SK-N-SH treated with all-trans-retinoic acid at 6 μM for 48 hours (cell line): ENCODE measurements at regions not wholly inside any gene's neighbourhood (a gene's known extent, or its start where the extent isn't known, plus 50 kb on each side); places are given as distances from the start of the nearest gene placed in this dataset.

Experiments
- ATAC-seq: fragments of 200-7000 bp; cut with Tn5 transposase; 3 replicates; pipeline ENCODE4 v1.9.1; 2020; ENCODE audit warnings: mild to moderate bottlenecking, moderate library complexity
- ARNTL ChIP-seq: fragments of 450-650 bp; formaldehyde crosslinking; IDR thresholded peaks from 2 replicates; pipeline ENCODE4 v1.5.0; 2020; ENCODE audit warnings: low read depth, mild to moderate bottlenecking, moderate library complexity, borderline replicate concordance
- BACH2 ChIP-seq: fragments of 250-450 bp; sonication (Bioruptor Pico); IDR thresholded peaks from 2 replicates; pipeline ENCODE4 v1.9.0; 2021; ENCODE audit warnings: mild to moderate bottlenecking, borderline replicate concordance
- CREB5 ChIP-seq: fragments of 250-450 bp; sonication (Bioruptor Pico); IDR thresholded peaks from 2 replicates; pipeline ENCODE4 v1.5.1; 2020; ENCODE audit warnings: low read depth, mild to moderate bottlenecking, moderate library complexity
- CSDC2 ChIP-seq: fragments of 250-450 bp; sonication (Bioruptor Pico); IDR thresholded peaks from 2 replicates; pipeline ENCODE4 v1.5.0; 2020; ENCODE audit warnings: mild to moderate bottlenecking, moderate library complexity
- CSRNP3 ChIP-seq: fragments of 250-450 bp; sonication (Bioruptor Pico); IDR thresholded peaks from 2 replicates; pipeline ENCODE4 v1.5.1; 2021; ENCODE audit warnings: mild to moderate bottlenecking, moderate library complexity
- ESRRG ChIP-seq: fragments of 250-450 bp; sonication (Bioruptor Pico); IDR thresholded peaks from 2 replicates; pipeline ENCODE4 v1.6.1; 2021; ENCODE audit warnings: mild to moderate bottlenecking
- ISL1 ChIP-seq: fragments of 250-450 bp; sonication (Bioruptor Pico); IDR thresholded peaks from 2 replicates; pipeline ENCODE4 v2.1.2; 2022; ENCODE audit warnings: mild to moderate bottlenecking, moderate library complexity
- OSR1 ChIP-seq: fragments of 250-450 bp; sonication (Bioruptor Pico); IDR thresholded peaks from 2 replicates; pipeline ENCODE4 v1.8.0; 2022; ENCODE audit warnings: moderate library complexity, mild to moderate bottlenecking, inconsistent platforms
- POU6F1 ChIP-seq: fragments of 250-450 bp; sonication (Bioruptor Pico); IDR thresholded peaks from 2 replicates; pipeline ENCODE4 v1.8.0; 2021; ENCODE audit warnings: low read depth, mild to moderate bottlenecking, moderate library complexity, borderline replicate concordance
- PPARA ChIP-seq: fragments of 250-450 bp; sonication (Bioruptor Pico); IDR thresholded peaks from 2 replicates; pipeline ENCODE4 v1.5.0; 2020; ENCODE audit warnings: mild to moderate bottlenecking, borderline replicate concordance
- RARB ChIP-seq: fragments of 250-450 bp; sonication (Bioruptor Pico); IDR thresholded peaks from 2 replicates; pipeline ENCODE4 v1.8.0; 2021; ENCODE audit warnings: mild to moderate bottlenecking, moderate library complexity
- SNAI2 ChIP-seq: fragments of 250-450 bp; sonication (Bioruptor Pico); IDR thresholded peaks from 2 replicates; pipeline ENCODE4 v1.5.0; 2020; ENCODE audit warnings: mild to moderate bottlenecking, moderate library complexity
- TCF4 ChIP-seq: fragments of 250-450 bp; sonication (Bioruptor Pico); IDR thresholded peaks from 2 replicates; pipeline ENCODE4 v1.8.0; 2021; ENCODE audit warnings: mild to moderate bottlenecking, moderate library complexity, borderline replicate concordance
- TOX ChIP-seq: fragments of 250-450 bp; sonication (Bioruptor Pico); IDR thresholded peaks from 2 replicates; pipeline ENCODE4 v1.8.0; 2021; ENCODE audit warnings: mild to moderate bottlenecking, moderate library complexity, borderline replicate concordance
- TSHZ2 ChIP-seq: fragments of 250-450 bp; sonication (Bioruptor Pico); IDR thresholded peaks from 2 replicates; pipeline ENCODE4 v1.5.0; 2020; ENCODE audit warnings: mild to moderate bottlenecking, moderate library complexity
- ZC3H10 ChIP-seq: fragments of 250-450 bp; sonication (Bioruptor Pico); IDR thresholded peaks from 2 replicates; pipeline ENCODE4 v1.5.1; 2021; ENCODE audit warnings: mild to moderate bottlenecking, moderate library complexity
- ZFP3 ChIP-seq: fragments of 250-450 bp; sonication (Bioruptor Pico); IDR thresholded peaks from 2 replicates; pipeline ENCODE4 v1.5.0; 2020; ENCODE audit warnings: mild to moderate bottlenecking, moderate library complexity
- ZFP30 ChIP-seq: fragments of 450-650 bp; formaldehyde crosslinking; IDR thresholded peaks from 2 replicates; pipeline ENCODE4 v1.5.0; 2022; ENCODE audit warnings: mild to moderate bottlenecking, moderate library complexity
- ZNF8 ChIP-seq: fragments of 450-650 bp; formaldehyde crosslinking; IDR thresholded peaks from 2 replicates; pipeline ENCODE4 v1.5.0; 2020; ENCODE audit warnings: mild to moderate bottlenecking, moderate library complexity

- TF ChIP-seq TCF4 (CRISPR knock-in tag) (peak; percentile 73), ZFP30 (CRISPR knock-in tag) (no peak)
These were observed 97.1 kb upstream of the CDKN3 start (continued) for GRCh38 chr14:54299410-54300363.

- TF ChIP-seq SNAI2 (CRISPR knock-in tag) (no peak), ARNTL (no peak), ESRRG (CRISPR knock-in tag) (no peak), ZFP30 (CRISPR knock-in tag) (no peak), RARB (no peak), POU6F1 (CRISPR knock-in tag) (no peak), ZC3H10 (CRISPR knock-in tag) (no peak), OSR1 (CRISPR knock-in tag) (no peak), TOX (no peak), BACH2 (no peak)
- TF ChIP-seq, all 23 proteins: peak for 0
- ATAC-seq = no peak
These were observed 95.9 kb upstream of the CDKN3 start for GRCh38 chr14:54300881-54301280.

- no peak for TF ChIP-seq ISL1 (CRISPR knock-in tag)
- no peak for TF ChIP-seq ARNTL
- TF ChIP-seq POU6F1 (CRISPR knock-in tag) = no peak
- no peak for TF ChIP-seq TCF4 (CRISPR knock-in tag)
- TF ChIP-seq RARB = no peak
- TF ChIP-seq ZNF8 (CRISPR knock-in tag) = no peak
- TF ChIP-seq TSHZ2 (CRISPR knock-in tag) = no peak
- TF ChIP-seq CREB5 (CRISPR knock-in tag) = no peak
- TF ChIP-seq CSRNP3 = no peak
- TF ChIP-seq ZFP3 (CRISPR knock-in tag) = no peak
- no peak for TF ChIP-seq ZFP30 (CRISPR knock-in tag)
These were observed 95.4 kb upstream of the CDKN3 start for GRCh38 chr14:54301359-54301758.

GRCh38 chr14:54306806-54307205 lies 90.0 kb upstream of the CDKN3 start:
- no peak for TF ChIP-seq CSDC2 (CRISPR knock-in tag)
- no peak for TF ChIP-seq TSHZ2 (CRISPR knock-in tag)
- TF ChIP-seq TOX = no peak
- no peak for TF ChIP-seq ESRRG (CRISPR knock-in tag)
- no peak for TF ChIP-seq ISL1 (CRISPR knock-in tag)
- no peak for TF ChIP-seq PPARA (CRISPR knock-in tag)
- ATAC-seq = no peak

More at GRCh38 chr14:54301359-54301758, 95.4 kb upstream of the CDKN3 start:
- no peak for ATAC-seq
